Gastroesophageal sphincter (tissue), 3 donors: ENCODE measurements at regions not wholly inside any gene's neighbourhood (a gene's known extent, or its start where the extent isn't known, plus 50 kb on each side); places are given as distances from the start of the nearest gene placed in this dataset.

Source experiments
- POLR2A ChIP-seq, 2 donors: fragments of 450-650 bp; IDR thresholded peaks; one replicate each; pipeline ENCODE4 v1.6.1; 2017; ENCODE audit warnings: antibody characterized with exemption in 2 of 2, mild to moderate bottlenecking in 2 of 2, moderate library complexity in 1 of 2
- POLR2AphosphoS5 ChIP-seq: sonication (generic); formaldehyde crosslinking; IDR thresholded peaks from one replicate; pipeline ENCODE4 v1.6.1; 2017; ENCODE audit warnings: antibody characterized with exemption
- TF ChIP-seq, protein P1 (sequence below), 4 experiments: fragments of 200-600 bp in 2 of 4; fragments of 450-650 bp in 2 of 4; sonication (generic) in 1 of 4; IDR thresholded peaks; one replicate each; pipeline ENCODE4 v1.5.1; 2017 to 2019; ENCODE audit warnings: antibody characterized with exemption in 4 of 4, mild to moderate bottlenecking in 2 of 4, moderate library complexity in 2 of 4

DNA sequence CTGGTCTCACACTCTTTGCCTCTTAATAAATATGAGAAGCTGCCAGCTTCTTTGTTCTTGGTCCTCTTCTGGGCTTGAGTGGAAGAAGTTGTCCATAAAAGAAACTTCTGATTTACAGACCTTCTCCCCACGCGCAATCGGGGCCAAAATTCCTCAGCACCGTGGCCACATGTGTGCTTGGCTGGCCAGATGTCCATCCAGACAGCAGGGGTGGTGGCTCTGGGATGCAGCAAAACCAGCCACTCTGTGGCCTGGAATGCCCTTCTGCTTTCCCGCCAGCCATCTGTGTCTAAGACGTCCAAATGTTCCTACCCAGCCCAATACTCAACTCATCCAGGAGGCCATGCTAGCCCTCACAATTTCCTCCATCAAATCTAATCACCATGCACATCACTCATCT, 250.8 kb downstream of the EN1 start:
- TF ChIP-seq, protein P1, sequence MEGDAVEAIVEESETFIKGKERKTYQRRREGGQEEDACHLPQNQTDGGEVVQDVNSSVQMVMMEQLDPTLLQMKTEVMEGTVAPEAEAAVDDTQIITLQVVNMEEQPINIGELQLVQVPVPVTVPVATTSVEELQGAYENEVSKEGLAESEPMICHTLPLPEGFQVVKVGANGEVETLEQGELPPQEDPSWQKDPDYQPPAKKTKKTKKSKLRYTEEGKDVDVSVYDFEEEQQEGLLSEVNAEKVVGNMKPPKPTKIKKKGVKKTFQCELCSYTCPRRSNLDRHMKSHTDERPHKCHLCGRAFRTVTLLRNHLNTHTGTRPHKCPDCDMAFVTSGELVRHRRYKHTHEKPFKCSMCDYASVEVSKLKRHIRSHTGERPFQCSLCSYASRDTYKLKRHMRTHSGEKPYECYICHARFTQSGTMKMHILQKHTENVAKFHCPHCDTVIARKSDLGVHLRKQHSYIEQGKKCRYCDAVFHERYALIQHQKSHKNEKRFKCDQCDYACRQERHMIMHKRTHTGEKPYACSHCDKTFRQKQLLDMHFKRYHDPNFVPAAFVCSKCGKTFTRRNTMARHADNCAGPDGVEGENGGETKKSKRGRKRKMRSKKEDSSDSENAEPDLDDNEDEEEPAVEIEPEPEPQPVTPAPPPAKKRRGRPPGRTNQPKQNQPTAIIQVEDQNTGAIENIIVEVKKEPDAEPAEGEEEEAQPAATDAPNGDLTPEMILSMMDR (IDR thresholded peaks at IDR 0.05) = no peak
- TF ChIP-seq POLR2A (IDR thresholded peaks at IDR 0.05) = no peak
- TF ChIP-seq POLR2AphosphoS5 = no peak
